Kidney (tissue), 13 donors: ENCODE measurements at regions not wholly inside any gene's neighbourhood (a gene's known extent, or its start where the extent isn't known, plus 50 kb on each side); places are given as distances from the start of the nearest gene placed in this dataset.
A peak's percentile ranks its signal among the peaks of the same experiment; 100 is the strongest.

Experiments
- DNase-seq, 5 donors: peaks; one replicate each; pipeline ENCODE4 v3.0.0-alpha.2; 2013 to 2020
- FAIRE-seq: peaks from 2 replicates; lab custom pipeline; 2012; peaks lifted over from hg19 to GRCh38; lab: Jason Lieb, UNC
- H3K27ac ChIP-seq, 2 donors: one replicate each; pipeline ENCODE4 v1.7.0; 2013; ENCODE audit warnings: low read depth in 2 of 2, low read length in 2 of 2, inconsistent platforms in 1 of 2
- H3K27me3 ChIP-seq: one replicate; pipeline ENCODE4 v1.7.1; 2013; ENCODE audit warnings: low read length, inconsistent platforms; ENCODE audit not compliant: control insufficient read depth, insufficient read depth
- H3K36me3 ChIP-seq, 3 donors: one replicate each; pipeline versions ENCODE4 v1.7.0 to v1.7.1; 2013; ENCODE audit warnings: low read length in 3 of 3, control low read depth in 1 of 3, inconsistent platforms in 1 of 3; ENCODE audit not compliant: insufficient read depth in 3 of 3, control insufficient read depth in 2 of 3
- H3K4me1 ChIP-seq, 3 donors: one replicate each; pipeline versions ENCODE4 v1.7.0 to v1.7.1; 2013; ENCODE audit warnings: low read length in 3 of 3, inconsistent platforms in 1 of 3, low read depth in 1 of 3; ENCODE audit not compliant: control insufficient read depth in 2 of 3, insufficient read depth in 2 of 3
- H3K4me3 ChIP-seq, 3 donors: one replicate each; pipeline versions ENCODE4 v1.7.0 to v1.8.1; 2013; ENCODE audit warnings: low read length in 3 of 3, control low read depth in 1 of 3, inconsistent platforms in 1 of 3
- H3K9ac ChIP-seq, 3 donors: one replicate each; pipeline versions ENCODE4 v1.7.0 to v1.7.1; 2013; ENCODE audit warnings: low read length in 3 of 3, control low read depth in 1 of 3, inconsistent platforms in 1 of 3
- H3K9me3 ChIP-seq, 3 donors: one replicate each; pipeline versions ENCODE4 v1.7.0 to v1.7.1; 2013; ENCODE audit warnings: low read length in 3 of 3, control low read depth in 1 of 3, inconsistent platforms in 1 of 3; ENCODE audit not compliant: control insufficient read depth in 2 of 3, insufficient read depth in 1 of 3
- intact Hi-C: fragments of 100-400 bp; cut with DNase I; formaldehyde crosslinking; loops from one replicate; pipeline ENCODE4 v1.11.1; 2022
- TF ChIP-seq, protein P1 (sequence below): IDR thresholded peaks from 3 replicates; pipeline ENCODE4 v1.5.1; 2012; ENCODE audit warnings: mild to moderate bottlenecking, moderate library complexity, borderline replicate concordance; ENCODE audit not compliant: insufficient read depth; ENCODE audit errors: extremely low read depth
- donor health status: control.
- donor health status: control.
- donor health status: control.
- donor health status: control.
- donor health status: control.
- donor health status: DM: yes; HTN: yes; CAD: no.
- donor health status: Normal renal cell carcinoma (clear cell type).

- Histone ChIP-seq H3K27me3 (no peaks in the 10 kb centered on the region), H3K4me3 (no peak overlapping the region), H3K9ac (no peak overlapping the region), H3K4me1 (no peaks in the 10 kb centered on the region), H3K36me3 (no peaks in the 10 kb centered on the region), H3K9me3 (no peaks in the 10 kb centered on the region), H3K27ac (no peak overlapping the region)
- intact Hi-C loops = no loop called here
- TF ChIP-seq, protein P1, sequence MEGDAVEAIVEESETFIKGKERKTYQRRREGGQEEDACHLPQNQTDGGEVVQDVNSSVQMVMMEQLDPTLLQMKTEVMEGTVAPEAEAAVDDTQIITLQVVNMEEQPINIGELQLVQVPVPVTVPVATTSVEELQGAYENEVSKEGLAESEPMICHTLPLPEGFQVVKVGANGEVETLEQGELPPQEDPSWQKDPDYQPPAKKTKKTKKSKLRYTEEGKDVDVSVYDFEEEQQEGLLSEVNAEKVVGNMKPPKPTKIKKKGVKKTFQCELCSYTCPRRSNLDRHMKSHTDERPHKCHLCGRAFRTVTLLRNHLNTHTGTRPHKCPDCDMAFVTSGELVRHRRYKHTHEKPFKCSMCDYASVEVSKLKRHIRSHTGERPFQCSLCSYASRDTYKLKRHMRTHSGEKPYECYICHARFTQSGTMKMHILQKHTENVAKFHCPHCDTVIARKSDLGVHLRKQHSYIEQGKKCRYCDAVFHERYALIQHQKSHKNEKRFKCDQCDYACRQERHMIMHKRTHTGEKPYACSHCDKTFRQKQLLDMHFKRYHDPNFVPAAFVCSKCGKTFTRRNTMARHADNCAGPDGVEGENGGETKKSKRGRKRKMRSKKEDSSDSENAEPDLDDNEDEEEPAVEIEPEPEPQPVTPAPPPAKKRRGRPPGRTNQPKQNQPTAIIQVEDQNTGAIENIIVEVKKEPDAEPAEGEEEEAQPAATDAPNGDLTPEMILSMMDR = no peak
- FAIRE-seq (no peak), DNase-seq (no peak)
These were observed 341.1 kb downstream of the PMP22 start for GRCh38 chr17:14923981-14924380.

DNA sequence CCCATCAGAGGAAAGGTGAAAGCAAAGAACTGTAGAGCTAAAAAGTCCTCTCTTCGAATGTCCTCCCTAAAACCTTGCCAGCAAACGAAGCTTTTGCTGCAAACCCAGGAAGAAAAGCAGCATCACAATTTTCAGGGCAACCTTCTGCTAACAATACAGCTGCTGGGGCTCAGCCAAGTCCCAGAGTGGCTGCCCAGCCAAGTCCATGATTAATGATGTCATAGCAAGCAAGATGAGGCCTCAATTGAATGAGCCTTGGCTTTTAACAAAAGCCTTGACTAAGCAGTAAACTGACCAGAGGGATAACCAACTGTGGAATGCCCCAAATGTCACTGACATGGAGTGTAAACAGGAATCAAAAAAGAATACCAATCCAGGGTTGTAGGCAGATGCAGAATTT, 342.7 kb downstream of the PMP22 start:
- no peak overlapping the region for H3K9ac ChIP-seq
- no peak overlapping the region for H3K27ac ChIP-seq
- H3K4me1 ChIP-seq = no peaks in the 10 kb centered on the region
- H3K9me3 ChIP-seq = no peaks in the 10 kb centered on the region
- DNase-seq = no peak
- H3K36me3 ChIP-seq = no peaks in the 10 kb centered on the region
- H3K27me3 ChIP-seq = no peaks in the 10 kb centered on the region
- H3K4me3 ChIP-seq = no peak overlapping the region
- intact Hi-C loops = no loop called here
- TF ChIP-seq, protein P1 = no peak
- no peak for FAIRE-seq

- DNase-seq = no peak
- H3K9me3 ChIP-seq = no peaks in the 10 kb centered on the region
- no peaks in the 10 kb centered on the region for H3K4me1 ChIP-seq
- FAIRE-seq = no peak
- H3K36me3 ChIP-seq = no peaks in the 10 kb centered on the region
- TF ChIP-seq, protein P1 = no peak
- no peak overlapping the region for H3K27ac ChIP-seq
- no peak overlapping the region for H3K9ac ChIP-seq
- H3K4me3 ChIP-seq = no peak overlapping the region
- intact Hi-C loops = no loop called here
- H3K27me3 ChIP-seq = no peaks in the 10 kb centered on the region
These were observed 343.2 kb downstream of the PMP22 start for GRCh38 chr17:14921936-14922335.

DNA sequence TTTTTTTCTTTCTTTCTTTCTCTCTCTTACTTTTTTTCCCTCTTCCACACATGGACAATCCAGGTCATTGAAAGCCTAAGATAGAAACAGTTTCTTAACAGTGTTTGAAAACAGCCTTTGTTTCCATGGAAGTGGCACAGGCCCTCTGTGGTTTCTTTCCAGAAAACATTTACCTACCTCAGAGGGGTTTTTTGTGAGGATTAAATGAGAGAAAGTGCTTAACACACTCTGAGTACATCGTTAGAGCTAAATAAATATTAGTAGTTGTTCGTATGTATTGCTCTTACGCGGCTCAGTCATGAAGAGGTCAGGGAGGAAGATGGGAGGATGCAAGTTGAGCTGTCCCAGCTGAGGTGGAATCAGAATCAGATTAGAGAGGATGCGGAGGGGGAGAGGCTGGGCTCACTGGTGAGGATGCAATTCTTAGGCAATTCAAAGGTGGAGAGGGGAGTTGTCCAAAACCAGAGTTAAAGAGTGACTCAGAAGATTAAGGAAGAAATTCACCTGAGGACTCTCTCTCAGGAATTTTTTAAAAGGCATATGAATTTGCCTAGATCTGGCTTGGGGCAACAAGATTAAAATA, 345.4 kb downstream of the PMP22 start:
- intact Hi-C loops = no loop called here
- Histone ChIP-seq H3K4me1 (no peaks in the 10 kb centered on the region), H3K27ac (no peak overlapping the region), H3K9me3 (no peaks in the 10 kb centered on the region), H3K4me3 (no peak overlapping the region), H3K9ac (no peak overlapping the region), H3K27me3 (no peaks in the 10 kb centered on the region), H3K36me3 (no peaks in the 10 kb centered on the region)
- no peak for FAIRE-seq
- TF ChIP-seq, protein P1 = no peak
- peak in 4 of 5 donors; percentile 34 to 61 (median 50) for DNase-seq
